Transverse colon (tissue), 4 donors: ENCODE measurements at regions not wholly inside any gene's neighbourhood (a gene's known extent, or its start where the extent isn't known, plus 50 kb on each side); places are given as distances from the start of the nearest gene placed in this dataset.
A peak's percentile ranks its signal among the peaks of the same experiment; 100 is the strongest.

Source experiments
- DNase-seq: peaks from one replicate; pipeline ENCODE4 v3.0.0-alpha.2; 2019
- H3K27ac ChIP-seq, 4 donors: fragments of 200-600 bp; sonication (generic); 2 replicates each; pipeline ENCODE4 v1.5.1; 2016 to 2018; ENCODE audit warnings: inconsistent platforms in 4 of 4
- H3K27me3 ChIP-seq: fragments of 200-600 bp; sonication (generic); 2 replicates; pipeline ENCODE4 v1.5.1; 2017; ENCODE audit warnings: inconsistent platforms
- H3K36me3 ChIP-seq, 4 donors: fragments of 200-600 bp; sonication (generic); 2 replicates each; pipeline ENCODE4 v1.5.1; 2017 to 2019; ENCODE audit warnings: inconsistent platforms in 4 of 4
- H3K4me1 ChIP-seq, 4 donors: fragments of 200-600 bp; sonication (generic); 2 replicates each; pipeline ENCODE4 v1.5.1; 2017 to 2020; ENCODE audit warnings: inconsistent platforms in 4 of 4
- H3K4me3 ChIP-seq, 4 donors: fragments of 200-600 bp; sonication (generic); 1 replicate in 1 of 4; 2 replicates in 3 of 4; pipeline versions ENCODE4 v1.5.1 to v1.6.1; 2017 to 2019; ENCODE audit warnings: inconsistent platforms in 4 of 4
- H3K9me3 ChIP-seq, 2 donors: fragments of 200-600 bp; sonication (generic); 2 replicates each; pipeline ENCODE4 v1.5.1; 2017 to 2019; ENCODE audit warnings: inconsistent platforms in 2 of 2
- EP300 ChIP-seq: sonication (generic); formaldehyde crosslinking; IDR thresholded peaks from one replicate; pipeline ENCODE4 v1.6.1; 2017; ENCODE audit warnings: antibody characterized with exemption, low read depth
- POLR2A ChIP-seq: fragments of 450-650 bp; IDR thresholded peaks from one replicate; pipeline ENCODE4 v1.6.1; 2016; ENCODE audit warnings: antibody characterized with exemption, mild to moderate bottlenecking, moderate library complexity
- POLR2AphosphoS5 ChIP-seq, 3 donors: sonication (generic); formaldehyde crosslinking; IDR thresholded peaks; one replicate each; pipeline ENCODE4 v1.6.1; 2016; ENCODE audit warnings: antibody characterized with exemption in 3 of 3
- WGBS, 2 donors: methylation state at CpG; one replicate each; pipeline ENCODE4 v1.1.5; 2018; ENCODE audit warnings: low coverage in 1 of 2; 5-methylcytosine and 5-hydroxymethylcytosine counted together
- in situ Hi-C, 4 donors: fragments of 200-750 bp; cut with MboI; loops; one replicate each; pipeline versions ENCODE4 v1.15.0 to v1.15.1; 2017; ENCODE audit warnings: low sequenced_read_pairs in 3 of 4, low pct_ligation_motif_present in 1 of 4, low pct_unique_long_range_greater_than_20kb in 1 of 4
- intact Hi-C: fragments of 100-400 bp; cut with DNase I; formaldehyde crosslinking; loops from one replicate; pipeline ENCODE4 v1.15.1; 2023; ENCODE audit warnings: low total_unique reads
- TF ChIP-seq, protein P1 (sequence below), 5 experiments: fragments of 200-600 bp in 3 of 5; fragments of 450-650 bp in 2 of 5; sonication (generic) in 3 of 5; IDR thresholded peaks; 1 replicate in 2 of 5; 2 replicates in 3 of 5; pipeline ENCODE4 v1.5.1; 2016 to 2017; ENCODE audit warnings: antibody characterized with exemption in 5 of 5, inconsistent platforms in 3 of 5, mild to moderate bottlenecking in 2 of 5, moderate library complexity in 1 of 5

DNA sequence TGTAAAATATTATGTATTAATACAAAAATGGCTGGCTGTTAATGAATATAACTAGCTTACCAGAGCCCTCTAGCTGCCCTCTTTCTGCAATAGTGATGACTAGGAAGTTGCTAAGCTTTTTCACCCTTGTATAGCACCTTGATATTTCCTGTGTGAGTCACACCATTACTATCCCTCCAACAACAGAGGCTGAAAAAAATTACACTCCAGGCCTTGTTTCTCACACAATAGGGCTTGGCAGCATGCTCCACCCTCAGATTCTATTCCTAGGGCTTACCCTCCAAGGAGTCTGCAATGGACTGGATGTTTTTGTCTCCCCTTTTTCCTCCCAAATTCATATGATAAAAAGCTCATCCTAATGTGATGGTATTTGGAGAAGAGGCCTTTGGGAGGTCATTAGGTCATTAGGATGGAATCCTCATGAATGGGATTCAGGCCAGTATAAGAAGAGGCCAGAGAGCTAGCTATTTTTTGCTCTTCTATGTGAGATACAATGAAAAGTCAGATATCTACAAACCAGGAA lies 184.6 kb upstream of the MAP1B start:
- H3K4me3 ChIP-seq = no peak overlapping the region
- no peak for DNase-seq
- peaks cover 5 to 14% (median 12%) of the 10 kb centered on the region in 4 donors for H3K4me1 ChIP-seq
- H3K9me3 ChIP-seq = no peaks in the 10 kb centered on the region
- H3K36me3 ChIP-seq = no peaks in the 10 kb centered on the region
- TF ChIP-seq POLR2A = no peak
- no peak for TF ChIP-seq POLR2AphosphoS5 (IDR thresholded peaks at IDR 0.05)
- TF ChIP-seq EP300 = no peak
- TF ChIP-seq, protein P1, sequence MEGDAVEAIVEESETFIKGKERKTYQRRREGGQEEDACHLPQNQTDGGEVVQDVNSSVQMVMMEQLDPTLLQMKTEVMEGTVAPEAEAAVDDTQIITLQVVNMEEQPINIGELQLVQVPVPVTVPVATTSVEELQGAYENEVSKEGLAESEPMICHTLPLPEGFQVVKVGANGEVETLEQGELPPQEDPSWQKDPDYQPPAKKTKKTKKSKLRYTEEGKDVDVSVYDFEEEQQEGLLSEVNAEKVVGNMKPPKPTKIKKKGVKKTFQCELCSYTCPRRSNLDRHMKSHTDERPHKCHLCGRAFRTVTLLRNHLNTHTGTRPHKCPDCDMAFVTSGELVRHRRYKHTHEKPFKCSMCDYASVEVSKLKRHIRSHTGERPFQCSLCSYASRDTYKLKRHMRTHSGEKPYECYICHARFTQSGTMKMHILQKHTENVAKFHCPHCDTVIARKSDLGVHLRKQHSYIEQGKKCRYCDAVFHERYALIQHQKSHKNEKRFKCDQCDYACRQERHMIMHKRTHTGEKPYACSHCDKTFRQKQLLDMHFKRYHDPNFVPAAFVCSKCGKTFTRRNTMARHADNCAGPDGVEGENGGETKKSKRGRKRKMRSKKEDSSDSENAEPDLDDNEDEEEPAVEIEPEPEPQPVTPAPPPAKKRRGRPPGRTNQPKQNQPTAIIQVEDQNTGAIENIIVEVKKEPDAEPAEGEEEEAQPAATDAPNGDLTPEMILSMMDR (IDR thresholded peaks at IDR 0.05) = no peak
- in situ Hi-C loops = no loop called here
- no peaks in the 10 kb centered on the region for H3K27me3 ChIP-seq
- peak overlapping the region in 1 of 4 donors; percentile 17 for H3K27ac ChIP-seq
- intact Hi-C loops = no loop called here

- H3K4me1 ChIP-seq = peaks cover 5 to 14% (median 12%) of the 10 kb centered on the region in 4 donors
- in situ Hi-C loops = no loop called here
- no peak overlapping the region for H3K27ac ChIP-seq
- WGBS, 2 donors = 89% methylated on average over 2 of the region's 2 CpGs
- DNase-seq = no peak
- no peak overlapping the region for H3K4me3 ChIP-seq
- no peaks in the 10 kb centered on the region for H3K36me3 ChIP-seq
- H3K9me3 ChIP-seq = no peaks in the 10 kb centered on the region
- H3K27me3 ChIP-seq = no peaks in the 10 kb centered on the region
- intact Hi-C loops = no loop called here
- no peak for TF ChIP-seq POLR2A
- no peak for TF ChIP-seq POLR2AphosphoS5 (IDR thresholded peaks at IDR 0.05)
- TF ChIP-seq, protein P1 (IDR thresholded peaks at IDR 0.05) = no peak
- no peak for TF ChIP-seq EP300
Observed at GRCh38 chr5:71923755-71924154, 183.5 kb upstream of the MAP1B start.

DNA sequence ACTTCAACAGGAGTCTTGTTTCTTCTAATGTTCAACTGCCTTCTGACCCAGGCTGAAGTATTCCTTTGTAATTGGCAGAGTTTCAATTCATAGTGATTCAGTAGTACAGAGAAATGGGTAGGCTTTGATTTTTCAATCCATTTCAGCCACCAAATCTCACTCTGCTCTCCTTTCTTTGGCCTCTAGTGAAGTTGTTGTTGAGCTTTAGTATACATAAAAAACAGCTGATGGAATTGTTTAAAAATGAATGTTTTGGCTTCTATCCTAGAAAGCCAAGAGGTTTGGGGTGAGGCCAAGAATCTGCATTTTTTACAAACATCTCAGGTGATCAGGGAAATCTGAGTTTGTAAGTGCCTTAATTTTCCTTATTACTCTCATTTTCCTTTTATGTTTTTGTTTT lies 182.9 kb upstream of the MAP1B start:
- Histone ChIP-seq H3K36me3 (no peaks in the 10 kb centered on the region), H3K4me1 (peaks cover 5 to 14% (median 12%) of the 10 kb centered on the region in 4 donors), H3K27ac (peak overlapping the region in 2 of 4 donors; percentile 17 to 38), H3K9me3 (no peaks in the 10 kb centered on the region), H3K27me3 (no peaks in the 10 kb centered on the region), H3K4me3 (no peak overlapping the region)
- intact Hi-C loops (no loop called here), in situ Hi-C loops (no loop called here)
- no peak for DNase-seq
- TF ChIP-seq POLR2AphosphoS5 (IDR thresholded peaks at IDR 0.05) = no peak
- no peak for TF ChIP-seq EP300
- TF ChIP-seq, protein P1 (IDR thresholded peaks at IDR 0.05) = no peak
- TF ChIP-seq POLR2A = no peak

- H3K27me3 ChIP-seq = no peaks in the 10 kb centered on the region
- no peak overlapping the region for H3K4me3 ChIP-seq
- in situ Hi-C loops = no loop called here
- H3K4me1 ChIP-seq = peaks cover 5 to 14% (median 12%) of the 10 kb centered on the region in 4 donors
- H3K27ac ChIP-seq = peak overlapping the region; percentile 10 to 38 (median 18)
- H3K9me3 ChIP-seq = no peaks in the 10 kb centered on the region
- 26 to 49% methylated on average over 3 of the region's 3 CpGs for WGBS, 2 donors
- no peaks in the 10 kb centered on the region for H3K36me3 ChIP-seq
- intact Hi-C loops = no loop called here
- no peak for TF ChIP-seq EP300
- no peak for TF ChIP-seq POLR2A
- TF ChIP-seq POLR2AphosphoS5 (IDR thresholded peaks at IDR 0.05) = no peak
- TF ChIP-seq, protein P1 (IDR thresholded peaks at IDR 0.05) = no peak
- no peak for DNase-seq
Observed at GRCh38 chr5:71924980-71925379, 182.3 kb upstream of the MAP1B start.
